ENCODE measurements at regions not wholly inside any gene's neighbourhood (a gene's known extent, or its start where the extent isn't known, plus 50 kb on each side); places are given as distances from the start of the nearest gene placed in this dataset.

DNA sequence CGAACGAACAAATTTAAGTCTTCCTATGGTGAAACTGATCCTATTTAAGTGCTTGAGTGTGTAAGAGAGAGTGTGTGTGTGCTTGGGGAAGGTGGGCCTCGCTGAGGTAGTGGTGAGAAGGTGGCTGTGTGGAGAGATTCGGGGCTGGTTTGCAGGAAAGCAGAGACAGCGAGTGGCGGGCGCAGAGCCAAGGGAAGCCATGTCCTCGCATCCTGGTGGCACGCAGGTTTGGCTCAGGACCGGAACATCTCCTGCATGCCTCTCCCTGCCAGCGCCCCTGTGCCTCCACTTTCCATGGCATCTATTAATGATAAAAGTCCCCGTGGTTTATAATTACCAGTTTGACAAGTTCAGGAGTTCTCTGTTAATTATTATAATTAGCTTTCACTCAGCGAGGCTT is 383.1 kb upstream of the CADM1 start:
- peaks cover 0 to 16% (median 0%) of the 10 kb centered on the region in 3 donors for H3K4me1 ChIP-seq
- WGBS, 2 donors = 78 to 81% methylated on average over 13 of the region's 13 CpGs
- no peak for DNase-seq
- H3K36me3 ChIP-seq = no peaks in the 10 kb centered on the region
- H3K27me3 ChIP-seq = peaks cover 0 to 7% (median 0%) of the 10 kb centered on the region in 4 donors
- TF ChIP-seq POLR2A (IDR thresholded peaks at IDR 0.05) (no peak), CTCF (IDR thresholded peaks at IDR 0.05) (no peak)
- intact Hi-C loops (cut with DNase I) = no loop called here
- no peak overlapping the region for H3K27ac ChIP-seq
- H3K4me3 ChIP-seq = no peak overlapping the region
- H3K9me3 ChIP-seq = no peaks in the 10 kb centered on the region

DNA sequence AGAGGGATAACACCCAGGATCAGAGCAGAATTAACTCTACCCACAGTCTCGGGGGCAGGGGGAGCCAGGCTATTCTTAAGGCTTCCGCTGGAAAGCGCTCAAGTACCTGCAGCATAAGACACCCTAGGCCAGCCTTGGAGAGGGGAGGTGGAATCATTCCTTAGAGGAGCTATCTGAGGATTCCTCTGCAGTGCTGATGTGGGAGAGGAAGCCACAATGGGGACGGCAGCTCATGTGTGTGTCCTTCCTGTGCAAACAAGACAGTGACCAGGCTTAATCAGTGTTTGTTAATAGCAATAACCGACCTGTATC is 382.2 kb upstream of the CADM1 start:
- intact Hi-C loops (cut with DNase I) = no loop called here
- TF ChIP-seq POLR2A (IDR thresholded peaks at IDR 0.05) (no peak), CTCF (IDR thresholded peaks at IDR 0.05) (no peak)
- no peaks in the 10 kb centered on the region for H3K36me3 ChIP-seq
- H3K4me1 ChIP-seq = peaks cover 0 to 16% (median 0%) of the 10 kb centered on the region in 3 donors
- WGBS, 2 donors = 78 to 87% methylated on average over 5 of the region's 5 CpGs
- peaks cover 0 to 7% (median 0%) of the 10 kb centered on the region in 4 donors for H3K27me3 ChIP-seq
- H3K4me3 ChIP-seq = no peak overlapping the region
- no peak for DNase-seq
- no peak overlapping the region for H3K27ac ChIP-seq
- H3K9me3 ChIP-seq = peaks cover 0 to 3% (median 0%) of the 10 kb centered on the region in 3 donors

DNA sequence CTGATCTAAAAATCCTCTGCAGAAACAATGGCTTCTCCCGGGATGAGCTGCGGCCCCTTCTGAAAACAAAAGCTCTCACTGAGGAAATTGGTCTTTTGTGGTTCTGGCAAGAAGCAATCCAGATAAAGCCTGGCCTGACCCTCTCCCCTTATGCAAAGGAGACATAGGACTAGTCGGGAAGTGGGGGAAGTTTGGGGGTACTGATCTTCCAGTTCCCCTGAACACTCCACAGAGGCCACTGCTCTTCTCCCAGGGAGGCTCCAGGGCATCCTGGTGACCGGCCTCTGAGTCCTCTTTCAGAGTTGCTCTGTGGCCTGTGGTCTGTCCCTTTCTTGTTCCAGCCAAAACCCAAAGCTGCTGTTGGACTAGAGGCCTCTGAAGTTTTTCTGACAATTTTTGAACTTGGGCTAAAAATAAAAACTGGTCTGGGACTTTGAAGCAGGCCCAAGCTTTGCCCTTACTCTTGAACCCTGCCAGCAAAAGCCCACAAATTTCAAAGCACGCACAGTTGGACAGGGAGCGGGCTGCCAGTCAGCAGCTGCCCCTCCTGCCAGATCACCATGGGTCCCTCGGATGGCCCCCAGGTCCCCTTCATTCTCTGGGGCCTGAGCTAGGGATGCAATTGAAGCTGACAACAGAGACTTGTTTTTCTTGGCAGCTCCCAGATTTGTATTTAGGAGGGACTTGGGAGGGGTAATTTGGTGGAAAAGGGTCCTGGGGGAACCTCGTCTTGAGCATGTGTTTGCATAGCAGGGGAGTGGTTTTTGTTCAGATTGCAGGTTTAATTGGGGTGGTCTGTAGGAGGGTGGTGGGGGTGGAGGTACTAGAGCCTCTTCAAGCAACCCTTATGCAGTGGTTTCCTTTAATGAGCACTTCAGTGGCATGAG is 381.6 kb upstream of the CADM1 start:
- Histone ChIP-seq H3K27ac (no peak overlapping the region), H3K36me3 (no peaks in the 10 kb centered on the region), H3K27me3 (peaks cover 0 to 7% (median 0%) of the 10 kb centered on the region in 4 donors), H3K9me3 (peaks cover 0 to 9% (median 0%) of the 10 kb centered on the region in 3 donors), H3K4me1 (peaks cover 0 to 16% (median 0%) of the 10 kb centered on the region in 3 donors), H3K4me3 (no peak overlapping the region)
- DNase-seq = no peak
- TF ChIP-seq POLR2A (IDR thresholded peaks at IDR 0.05) (no peak), CTCF (IDR thresholded peaks at IDR 0.05) (no peak)
- WGBS, 2 donors = 48 to 64% methylated on average over 4 to 6 of the region's 8 CpGs
- intact Hi-C loops (cut with DNase I) = no loop called here

DNA sequence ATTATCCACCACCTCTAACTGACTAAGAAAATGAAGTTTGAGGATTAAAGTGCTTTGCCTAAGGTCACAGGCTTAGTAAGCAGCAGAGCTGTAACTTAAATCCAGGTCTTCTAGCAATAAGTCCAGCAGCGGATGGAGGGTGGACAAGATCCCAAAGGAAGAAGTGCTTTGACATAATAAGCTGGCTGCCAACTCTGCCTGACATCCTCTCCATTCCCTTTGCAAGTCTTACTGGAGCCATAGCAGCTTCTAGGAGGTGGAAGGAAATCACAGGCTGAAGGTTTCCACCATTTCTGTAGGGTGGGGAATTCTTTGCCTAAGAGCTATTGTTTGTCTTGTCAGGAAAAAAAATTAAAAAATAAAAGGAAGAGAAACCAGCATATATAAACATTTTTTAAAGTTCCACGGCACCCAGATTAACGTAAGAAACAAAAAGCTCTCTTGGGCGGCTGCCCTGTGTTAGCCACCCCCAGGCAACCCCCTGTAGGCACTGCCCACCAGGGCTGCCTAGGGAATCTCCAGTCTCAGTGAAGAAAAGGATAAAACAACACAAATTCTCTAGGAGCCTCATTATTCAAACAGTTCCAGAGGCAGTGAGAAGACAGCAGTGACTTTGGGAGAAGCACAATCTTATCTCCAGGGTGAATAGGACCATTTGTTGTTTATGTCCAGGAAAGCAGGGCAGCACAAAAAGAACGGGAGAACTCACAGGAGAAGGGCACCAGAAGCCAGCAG is 380.8 kb upstream of the CADM1 start:
- peaks cover 0 to 7% (median 0%) of the 10 kb centered on the region in 4 donors for H3K27me3 ChIP-seq
- H3K27ac ChIP-seq = no peak overlapping the region
- H3K4me1 ChIP-seq = peaks cover 0 to 16% (median 0%) of the 10 kb centered on the region in 3 donors
- 46 to 50% methylated on average over 5 of the region's 5 CpGs for WGBS, 2 donors
- no peak for TF ChIP-seq POLR2A (IDR thresholded peaks at IDR 0.05)
- DNase-seq = no peak
- intact Hi-C loops (cut with DNase I) = no loop called here
- H3K4me3 ChIP-seq = no peak overlapping the region
- H3K9me3 ChIP-seq = peaks cover 0 to 13% (median 0%) of the 10 kb centered on the region in 3 donors
- H3K36me3 ChIP-seq = no peaks in the 10 kb centered on the region

DNA sequence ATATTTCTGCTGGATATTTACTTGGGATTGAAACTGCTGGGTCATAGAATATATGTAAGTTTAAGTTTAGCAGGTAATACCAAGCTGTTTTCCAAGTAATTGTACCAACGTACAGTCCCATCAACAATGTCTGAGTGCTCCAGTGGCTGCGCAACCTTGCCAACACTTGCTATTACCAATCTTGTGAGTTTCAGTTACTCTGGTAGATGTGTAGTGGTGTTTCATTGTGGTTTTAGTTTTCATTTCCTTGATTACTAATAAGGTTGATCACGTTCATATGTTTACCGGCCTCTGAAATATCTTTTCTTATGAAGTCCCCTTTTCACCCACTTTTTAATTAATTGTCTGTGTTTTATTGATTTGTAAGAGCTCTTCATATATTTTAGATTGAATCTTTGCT is 370.6 kb upstream of the CADM1 start:
- WGBS, 2 donors = 64 to 86% methylated on average over 4 of the region's 4 CpGs

More for the DNA sequence above, 370.6 kb upstream of the CADM1 start:
- DNase-seq = no peak
- intact Hi-C loops (cut with DNase I) = no loop called here
- no peaks in the 10 kb centered on the region for H3K9me3 ChIP-seq
- no peak overlapping the region for H3K4me3 ChIP-seq
- no peaks in the 10 kb centered on the region for H3K4me1 ChIP-seq
- no peaks in the 10 kb centered on the region for H3K27me3 ChIP-seq
- TF ChIP-seq CTCF (IDR thresholded peaks at IDR 0.05) (no peak), POLR2A (IDR thresholded peaks at IDR 0.05) (no peak)
- H3K27ac ChIP-seq = no peak overlapping the region
- no peaks in the 10 kb centered on the region for H3K36me3 ChIP-seq

Measured in esophagus squamous epithelium (tissue), 5 donors.